Gastrocnemius medialis (tissue), 4 donors: ENCODE measurements at regions not wholly inside any gene's neighbourhood (a gene's known extent, or its start where the extent isn't known, plus 50 kb on each side); places are given as distances from the start of the nearest gene placed in this dataset.

ENCODE experiments used
- POLR2A ChIP-seq, 2 donors: fragments of 450-650 bp; IDR thresholded peaks; one replicate each; pipeline ENCODE4 v1.6.1; 2017; ENCODE audit warnings: antibody characterized with exemption in 2 of 2, mild to moderate bottlenecking in 2 of 2, moderate library complexity in 2 of 2
- TF ChIP-seq, protein P1 (sequence below), 5 experiments: fragments of 450-650 bp in 3 of 5; fragments of 200-600 bp in 2 of 5; sonication (generic) in 2 of 5; IDR thresholded peaks in 4 of 5; conservative IDR thresholded peaks in 1 of 5; 1 replicate in 4 of 5; 2 replicates in 1 of 5; pipeline ENCODE4 v1.5.1; 2016 to 2019; ENCODE audit warnings: antibody characterized with exemption in 5 of 5, mild to moderate bottlenecking in 3 of 5, moderate library complexity in 3 of 5

DNA sequence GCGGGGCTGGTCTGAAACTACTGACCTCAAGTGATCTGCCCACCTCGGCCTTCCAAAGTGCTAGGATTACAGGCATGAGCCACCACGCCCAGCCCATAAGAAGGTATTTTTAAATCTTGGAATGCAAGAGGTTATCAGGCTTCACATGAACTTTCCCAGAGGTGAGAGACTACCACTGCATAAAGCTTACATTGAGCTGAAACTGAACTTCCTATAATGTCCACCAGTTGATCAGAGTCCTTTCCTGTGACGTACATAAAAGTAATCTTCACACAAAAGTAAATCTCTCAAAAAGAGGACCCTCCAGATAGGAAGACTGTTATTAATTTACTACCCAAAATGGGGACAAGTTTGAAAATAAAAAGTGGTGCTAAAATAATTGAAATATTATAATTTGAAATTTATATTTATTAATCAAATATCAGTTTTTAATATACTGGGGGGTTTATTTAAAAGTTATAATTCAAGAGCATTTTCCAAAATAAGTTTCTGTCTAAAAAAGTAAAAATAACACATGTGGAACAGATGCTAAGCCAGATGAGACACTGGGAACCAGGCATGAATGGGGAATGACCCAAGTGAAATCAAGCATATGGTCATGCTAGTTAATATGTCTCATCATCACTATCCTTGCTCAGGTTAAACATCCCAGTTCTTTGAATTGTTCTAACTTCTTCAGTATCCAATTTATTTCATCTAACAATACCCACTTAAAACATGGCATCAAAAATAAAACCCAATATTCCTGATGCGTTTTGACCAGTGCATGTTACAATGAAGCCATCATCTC is 269.9 kb upstream of the UBE2E2 start:
- TF ChIP-seq POLR2A (IDR thresholded peaks at IDR 0.05), result no peak
- TF ChIP-seq, protein P1, sequence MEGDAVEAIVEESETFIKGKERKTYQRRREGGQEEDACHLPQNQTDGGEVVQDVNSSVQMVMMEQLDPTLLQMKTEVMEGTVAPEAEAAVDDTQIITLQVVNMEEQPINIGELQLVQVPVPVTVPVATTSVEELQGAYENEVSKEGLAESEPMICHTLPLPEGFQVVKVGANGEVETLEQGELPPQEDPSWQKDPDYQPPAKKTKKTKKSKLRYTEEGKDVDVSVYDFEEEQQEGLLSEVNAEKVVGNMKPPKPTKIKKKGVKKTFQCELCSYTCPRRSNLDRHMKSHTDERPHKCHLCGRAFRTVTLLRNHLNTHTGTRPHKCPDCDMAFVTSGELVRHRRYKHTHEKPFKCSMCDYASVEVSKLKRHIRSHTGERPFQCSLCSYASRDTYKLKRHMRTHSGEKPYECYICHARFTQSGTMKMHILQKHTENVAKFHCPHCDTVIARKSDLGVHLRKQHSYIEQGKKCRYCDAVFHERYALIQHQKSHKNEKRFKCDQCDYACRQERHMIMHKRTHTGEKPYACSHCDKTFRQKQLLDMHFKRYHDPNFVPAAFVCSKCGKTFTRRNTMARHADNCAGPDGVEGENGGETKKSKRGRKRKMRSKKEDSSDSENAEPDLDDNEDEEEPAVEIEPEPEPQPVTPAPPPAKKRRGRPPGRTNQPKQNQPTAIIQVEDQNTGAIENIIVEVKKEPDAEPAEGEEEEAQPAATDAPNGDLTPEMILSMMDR (IDR thresholded peaks at IDR 0.05 in 4 of 5, conservative IDR thresholded peaks at IDR 0.05 in 1 of 5), result no peak
